H9 (cell line): ENCODE measurements at regions not wholly inside any gene's neighbourhood (a gene's known extent, or its start where the extent isn't known, plus 50 kb on each side); places are given as distances from the start of the nearest gene placed in this dataset.

Source experiments
- DNase-seq: peaks from one replicate; pipeline ENCODE4 v3.0.0-alpha.2; 2017
- H2AFZ ChIP-seq: one replicate; pipeline ENCODE4 v1.6.1; 2013; ENCODE audit warnings: mild to moderate bottlenecking, low read length, control low read depth, moderate library complexity
- H2AK5ac ChIP-seq: 2 replicates; pipeline ENCODE4 v1.6.1; 2013; ENCODE audit warnings: low read length, control low read depth, mixed read lengths; ENCODE audit not compliant: insufficient read length
- H2BK120ac ChIP-seq: one replicate; pipeline ENCODE4 v1.6.1; 2013; ENCODE audit warnings: low read depth, mild to moderate bottlenecking, low read length, control low read depth, inconsistent platforms; ENCODE audit not compliant: poor library complexity, severe bottlenecking
- H2BK12ac ChIP-seq: 2 replicates; pipeline ENCODE4 v1.6.1; 2013; ENCODE audit warnings: low read length, control low read depth, mixed read lengths, low read depth; ENCODE audit not compliant: insufficient read length
- H2BK15ac ChIP-seq: 2 replicates; pipeline ENCODE4 v1.6.1; 2013; ENCODE audit warnings: low read depth, low read length, control low read depth
- H2BK20ac ChIP-seq: one replicate; pipeline ENCODE4 v1.6.1; 2013; ENCODE audit warnings: low read depth, mild to moderate bottlenecking, low read length, control low read depth, inconsistent platforms; ENCODE audit not compliant: poor library complexity, severe bottlenecking
- H2BK5ac ChIP-seq: 2 replicates; pipeline ENCODE4 v1.6.1; 2013; ENCODE audit warnings: low read length, control low read depth, mixed read lengths; ENCODE audit not compliant: insufficient read length
- H3K14ac ChIP-seq: 2 replicates; pipeline ENCODE4 v1.6.1; 2013; ENCODE audit warnings: low read length, control low read depth; ENCODE audit not compliant: insufficient read depth
- H3K18ac ChIP-seq: 2 replicates; pipeline ENCODE4 v1.6.1; 2013; ENCODE audit warnings: low read depth, mild to moderate bottlenecking, mixed read lengths, low read length, control low read depth; ENCODE audit not compliant: insufficient read length
- H3K23ac ChIP-seq: 2 replicates; pipeline ENCODE4 v1.6.1; 2013; ENCODE audit warnings: low read length, control low read depth, mixed read lengths, low read depth; ENCODE audit not compliant: insufficient read length
- H3K23me2 ChIP-seq: 2 replicates; pipeline ENCODE4 v1.6.1; 2013; ENCODE audit warnings: low read depth, mild to moderate bottlenecking, mixed read lengths, low read length, control low read depth; ENCODE audit not compliant: insufficient read length, poor library complexity, severe bottlenecking
- H3K27ac ChIP-seq: 2 replicates; pipeline ENCODE4 v1.5.1; 2013; ENCODE audit warnings: low read length, control low read depth, mixed read lengths, low read depth; ENCODE audit not compliant: insufficient read length
- H3K27me3 ChIP-seq: 2 replicates; pipeline ENCODE4 v1.6.1; 2013; ENCODE audit warnings: low read length, control low read depth, inconsistent platforms; ENCODE audit not compliant: insufficient read depth
- H3K4ac ChIP-seq: 2 replicates; pipeline ENCODE4 v1.6.1; 2013; ENCODE audit warnings: low read depth, mild to moderate bottlenecking, control low read depth, inconsistent platforms, low read length, moderate library complexity
- H3K4me1 ChIP-seq: 2 replicates; pipeline ENCODE4 v1.6.1; 2013; ENCODE audit warnings: low read length, control low read depth, inconsistent platforms; ENCODE audit not compliant: insufficient read depth
- H3K4me2 ChIP-seq: 2 replicates; pipeline ENCODE4 v1.6.1; 2013; ENCODE audit warnings: low read length, control low read depth, mixed read lengths; ENCODE audit not compliant: insufficient read length, insufficient read depth
- H3K56ac ChIP-seq: 2 replicates; pipeline ENCODE4 v1.6.1; 2013; ENCODE audit warnings: low read depth, mild to moderate bottlenecking, mixed read lengths, low read length, control low read depth; ENCODE audit not compliant: insufficient read length
- H3K79me1 ChIP-seq: 2 replicates; pipeline ENCODE4 v1.6.1; 2013; ENCODE audit warnings: low read depth, mild to moderate bottlenecking, moderate library complexity, low read length, control low read depth, inconsistent platforms; ENCODE audit not compliant: insufficient read depth, poor library complexity, severe bottlenecking
- H3K79me2 ChIP-seq: 2 replicates; pipeline ENCODE4 v1.6.1; 2013; ENCODE audit warnings: low read length, control low read depth, inconsistent platforms; ENCODE audit not compliant: insufficient read depth
- H3K9ac ChIP-seq: 2 replicates; pipeline ENCODE4 v1.6.1; 2013; ENCODE audit warnings: low read length, control low read depth, mixed read lengths; ENCODE audit not compliant: insufficient read length; ENCODE audit errors: extremely low read depth
- H3K9me3 ChIP-seq: one replicate; pipeline ENCODE4 v1.6.1; 2013; ENCODE audit warnings: low read depth, low read length, inconsistent platforms; ENCODE audit not compliant: control insufficient read depth
- H3T11ph ChIP-seq: one replicate; pipeline ENCODE4 v1.6.1; 2013; ENCODE audit warnings: mild to moderate bottlenecking, low read length, control low read depth, inconsistent platforms
- H4K20me1 ChIP-seq: one replicate; pipeline ENCODE4 v1.6.1; 2013; ENCODE audit not compliant: control insufficient read depth, insufficient read length, insufficient read depth
- H4K5ac ChIP-seq: 2 replicates; pipeline ENCODE4 v1.6.1; 2013; ENCODE audit warnings: low read depth, mild to moderate bottlenecking, mixed read lengths, low read length, control low read depth; ENCODE audit not compliant: insufficient read length
- H4K8ac ChIP-seq: replicated peaks from 2 replicates; pipeline ENCODE4 v1.6.1; 2013; ENCODE audit warnings: low read length, control low read depth, mixed read lengths, low read depth; ENCODE audit not compliant: insufficient read length
- H4K91ac ChIP-seq: 2 replicates; pipeline ENCODE4 v1.6.1; 2013; ENCODE audit warnings: low read depth, mild to moderate bottlenecking, moderate library complexity, mixed read lengths, low read length, control low read depth; ENCODE audit not compliant: insufficient read length
- H3K27ac Mint-ChIP-seq, 3 experiments: 2 replicates in 2 of 3; 3 replicates in 1 of 3; pipeline ENCODE4 v1.8.0; 2020 to 2021; ENCODE audit warnings: mixed read lengths in 3 of 3, mild to moderate bottlenecking in 1 of 3, moderate library complexity in 1 of 3
- H3K27me3 Mint-ChIP-seq: 2 replicates; pipeline ENCODE4 v1.8.0; 2021; ENCODE audit warnings: low read depth, mild to moderate bottlenecking, moderate library complexity, mixed read lengths
- H3K36me3 Mint-ChIP-seq, 3 experiments: 2 replicates in 2 of 3; 3 replicates in 1 of 3; pipeline ENCODE4 v1.8.0; 2020 to 2021; ENCODE audit warnings: low read depth in 3 of 3, mixed read lengths in 3 of 3; ENCODE audit not compliant: insufficient read depth in 1 of 3
- H3K4me1 Mint-ChIP-seq, 2 experiments: 2 replicates each; pipeline ENCODE4 v1.8.0; 2020; ENCODE audit warnings: mixed read lengths in 2 of 2
- H3K4me3 Mint-ChIP-seq, 2 experiments: 2 replicates in 1 of 2; 3 replicates in 1 of 2; pipeline ENCODE4 v1.8.0; 2020 to 2021; ENCODE audit warnings: mild to moderate bottlenecking in 2 of 2, mixed read lengths in 2 of 2, moderate library complexity in 1 of 2
- H3K9me3 Mint-ChIP-seq, 2 experiments: 2 replicates in 1 of 2; 3 replicates in 1 of 2; pipeline ENCODE4 v1.8.0; 2020; ENCODE audit warnings: mild to moderate bottlenecking in 2 of 2, mixed read lengths in 2 of 2, moderate library complexity in 1 of 2
- WGBS: extraction: QIAGEN DNeasy Blood & Tissue Kit; methylation state at CpG from one replicate; pipeline ENCODE4 v1.1.7; 2013; ENCODE audit warnings: missing lambda C conversion rate, low lambda C conversion rate, mixed read lengths; ENCODE audit not compliant: insufficient read length; ENCODE audit errors: extremely low coverage; 5-methylcytosine and 5-hydroxymethylcytosine counted together
- TF ChIP-seq, protein P1 (sequence below): fragments of 200-600 bp; sonication (generic); conservative IDR thresholded peaks from 3 replicates; pipeline ENCODE4 v1.8.0; 2021; ENCODE audit warnings: antibody characterized with exemption, mild to moderate bottlenecking

DNA sequence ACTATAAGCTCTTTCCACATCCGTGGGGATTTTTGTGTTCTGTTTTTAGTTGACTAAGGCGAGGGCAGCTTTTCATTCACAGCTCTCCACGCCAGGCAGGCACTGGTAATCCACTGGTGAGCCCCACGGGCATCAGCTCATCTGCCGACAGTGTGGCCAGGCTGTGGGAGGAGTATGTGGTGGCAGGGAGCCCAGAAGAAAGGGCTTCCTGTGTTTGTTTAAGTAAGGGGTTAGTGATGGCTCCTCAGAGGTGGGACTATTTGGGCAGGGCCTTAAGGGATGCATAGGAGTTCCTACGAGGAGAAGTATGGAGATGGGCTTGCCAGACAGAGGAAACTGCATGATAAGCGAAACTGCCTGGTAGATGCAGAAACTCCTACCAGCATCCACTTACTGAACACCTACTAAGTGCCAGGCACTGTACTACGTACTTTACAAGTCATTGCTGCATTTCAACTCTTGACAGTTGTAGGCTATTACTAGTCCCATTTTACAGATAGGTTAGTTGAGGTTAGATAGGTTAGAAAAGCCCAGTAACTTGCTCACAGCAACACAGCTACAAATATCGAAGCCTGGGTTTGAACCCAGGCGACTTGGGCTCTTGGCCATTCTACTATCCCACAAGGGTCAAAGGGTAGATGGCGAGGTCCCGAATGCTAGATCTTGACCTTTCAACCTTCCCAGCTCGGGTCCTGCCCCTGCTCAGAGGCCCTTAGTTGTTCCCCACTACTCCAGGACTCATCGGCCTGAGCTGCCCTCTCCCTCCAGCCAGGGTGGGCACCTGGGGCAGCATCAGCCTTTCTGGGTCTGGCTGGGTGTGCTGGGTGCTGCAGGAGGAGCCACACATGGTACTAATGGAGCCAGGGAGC, 55.1 kb downstream of the CEBPB start:
- Histone ChIP-seq H2AK5ac (no peak overlapping the region), H3K9ac (no peak overlapping the region), H3K23ac (no peak overlapping the region), H4K91ac (no peak overlapping the region), H3K27ac (no peak overlapping the region), H2AFZ (no peak overlapping the region), H3T11ph (no peak overlapping the region), H3K9me3 (no peaks in the 10 kb centered on the region), H2BK120ac (no peak overlapping the region), H3K56ac (no peak overlapping the region), H4K8ac (no peak overlapping the region), H3K18ac (no peak overlapping the region), H2BK5ac (no peak overlapping the region), H3K79me2 (no peaks in the 10 kb centered on the region), H2BK12ac (no peak overlapping the region), H4K20me1 (no peaks in the 10 kb centered on the region), H3K79me1 (no peaks in the 10 kb centered on the region), H4K5ac (no peak overlapping the region), H3K14ac (no peak overlapping the region), H3K27me3 (no peaks in the 10 kb centered on the region), H3K4me2 (no peak overlapping the region), H3K4me1 (no peaks in the 10 kb centered on the region), H2BK15ac (no peak overlapping the region), H3K23me2 (no peaks in the 10 kb centered on the region), H3K4ac (no peak overlapping the region), H2BK20ac (no peak overlapping the region)
- H3K27me3 Mint-ChIP-seq: no peaks in the 10 kb centered on the region; the same call in 1 of the 2 replicates
- no peaks in the 10 kb centered on the region for H3K4me1 Mint-ChIP-seq
- WGBS: no CpG with 5 or more reads among the region's 14 CpGs
- no peaks in the 10 kb centered on the region for H3K36me3 Mint-ChIP-seq
- H3K27ac Mint-ChIP-seq: peak overlapping the region in 1 of 3 experiments; percentile 84; a peak in 2 of 7 replicates
- H3K9me3 Mint-ChIP-seq: no peaks in the 10 kb centered on the region
- TF ChIP-seq, protein P1, sequence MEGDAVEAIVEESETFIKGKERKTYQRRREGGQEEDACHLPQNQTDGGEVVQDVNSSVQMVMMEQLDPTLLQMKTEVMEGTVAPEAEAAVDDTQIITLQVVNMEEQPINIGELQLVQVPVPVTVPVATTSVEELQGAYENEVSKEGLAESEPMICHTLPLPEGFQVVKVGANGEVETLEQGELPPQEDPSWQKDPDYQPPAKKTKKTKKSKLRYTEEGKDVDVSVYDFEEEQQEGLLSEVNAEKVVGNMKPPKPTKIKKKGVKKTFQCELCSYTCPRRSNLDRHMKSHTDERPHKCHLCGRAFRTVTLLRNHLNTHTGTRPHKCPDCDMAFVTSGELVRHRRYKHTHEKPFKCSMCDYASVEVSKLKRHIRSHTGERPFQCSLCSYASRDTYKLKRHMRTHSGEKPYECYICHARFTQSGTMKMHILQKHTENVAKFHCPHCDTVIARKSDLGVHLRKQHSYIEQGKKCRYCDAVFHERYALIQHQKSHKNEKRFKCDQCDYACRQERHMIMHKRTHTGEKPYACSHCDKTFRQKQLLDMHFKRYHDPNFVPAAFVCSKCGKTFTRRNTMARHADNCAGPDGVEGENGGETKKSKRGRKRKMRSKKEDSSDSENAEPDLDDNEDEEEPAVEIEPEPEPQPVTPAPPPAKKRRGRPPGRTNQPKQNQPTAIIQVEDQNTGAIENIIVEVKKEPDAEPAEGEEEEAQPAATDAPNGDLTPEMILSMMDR: no peak
- no peak overlapping the region for H3K4me3 Mint-ChIP-seq
- no peak for DNase-seq
